CD4-positive, alpha-beta T cell treated with Interleukin-6 at 100 ng/mL for 8 hours (primary cell): ENCODE measurements at regions not wholly inside any gene's neighbourhood (a gene's known extent, or its start where the extent isn't known, plus 50 kb on each side); places are given as distances from the start of the nearest gene placed in this dataset.

Experiments used
- DNase-seq: peaks from one replicate; pipeline ENCODE4 v3.0.0-alpha.2; 2020; ENCODE audit warnings: mixed read lengths, low spot score

DNA sequence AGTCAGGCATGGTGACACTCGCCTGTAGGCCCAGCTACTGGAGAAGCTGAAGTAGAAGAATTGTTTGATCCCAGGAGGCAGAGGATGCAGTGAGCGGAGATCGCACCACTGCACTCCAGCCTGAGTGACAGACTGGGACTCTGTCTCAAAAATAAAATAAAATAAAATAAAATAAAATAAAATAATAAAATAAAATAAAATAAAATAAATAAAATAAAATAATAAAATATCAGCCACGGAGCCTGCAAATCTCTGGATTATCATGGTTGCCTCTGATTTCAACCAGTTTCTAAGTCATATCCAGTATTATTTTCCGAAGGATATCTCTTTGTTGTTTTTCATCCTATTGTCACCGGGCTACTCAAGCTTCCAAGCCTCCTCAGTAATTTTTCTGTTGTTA, 51.7 kb upstream of the FZD8 start:
- no peak for DNase-seq
